Stomach (tissue), 8 donors: ENCODE measurements at regions not wholly inside any gene's neighbourhood (a gene's known extent, or its start where the extent isn't known, plus 50 kb on each side); places are given as distances from the start of the nearest gene placed in this dataset.

Source experiments
- DNase-seq, 2 donors: peaks; one replicate each; pipeline versions ENCODE4 v3.0.0 to v3.0.0-alpha.2; 2013 to 2019
- H3K27ac ChIP-seq, 5 donors: fragments of 200-600 bp in 4 of 5; sonication (generic) in 4 of 5; one replicate each; pipeline ENCODE4 v1.5.1; 2013 to 2019; ENCODE audit warnings: mild to moderate bottlenecking in 1 of 5, moderate library complexity in 1 of 5
- H3K27me3 ChIP-seq, 3 donors: fragments of 200-600 bp; sonication (generic); one replicate each; pipeline ENCODE4 v1.5.1; 2017 to 2019; ENCODE audit warnings: mixed run types in 1 of 3
- H3K36me3 ChIP-seq, 4 donors: fragments of 200-600 bp; sonication (generic); 1 replicate in 3 of 4; 2 replicates in 1 of 4; pipeline ENCODE4 v1.5.1; 2016 to 2019
- H3K4me1 ChIP-seq, 4 donors: fragments of 200-600 bp; sonication (generic); one replicate each; pipeline ENCODE4 v1.5.1; 2016 to 2019
- H3K4me3 ChIP-seq, 4 donors: fragments of 200-600 bp; sonication (generic) in 3 of 4; one replicate each; pipeline ENCODE4 v1.5.1; 2016 to 2019; ENCODE audit warnings: mild to moderate bottlenecking in 1 of 4
- H3K9me3 ChIP-seq, 4 donors: fragments of 200-600 bp; sonication (generic); one replicate each; pipeline ENCODE4 v1.5.1; 2016 to 2019
- EP300 ChIP-seq: sonication (generic); formaldehyde crosslinking; IDR thresholded peaks from one replicate; pipeline ENCODE4 v1.6.1; 2017; ENCODE audit warnings: antibody characterized with exemption
- POLR2A ChIP-seq, 4 donors: fragments of 450-650 bp; IDR thresholded peaks; one replicate each; pipeline ENCODE4 v1.6.1; 2016; ENCODE audit warnings: antibody characterized with exemption in 4 of 4, control low read depth in 2 of 4, mild to moderate bottlenecking in 1 of 4, moderate library complexity in 1 of 4
- POLR2AphosphoS5 ChIP-seq, 3 donors: sonication (generic); formaldehyde crosslinking; IDR thresholded peaks; one replicate each; pipeline ENCODE4 v1.6.1; 2016; ENCODE audit warnings: antibody characterized with exemption in 3 of 3
- WGBS, 5 donors: extraction: QIAGEN DNeasy Blood & Tissue Kit in 3 of 5; methylation state at CpG; one replicate each; pipeline versions ENCODE4 v1.1.5 to v1.1.7; 2013 to 2018; 5-methylcytosine and 5-hydroxymethylcytosine counted together
- intact Hi-C: fragments of 100-400 bp; cut with DNase I; formaldehyde crosslinking; loops from one replicate; pipeline ENCODE4 v1.15.1; 2023; ENCODE audit warnings: low total_unique reads
- TF ChIP-seq, protein P1 (sequence below), 7 experiments: fragments of 450-650 bp in 4 of 7; fragments of 200-600 bp in 3 of 7; sonication (generic) in 3 of 7; IDR thresholded peaks; one replicate each; pipeline ENCODE4 v1.5.1; 2016 to 2019; ENCODE audit warnings: antibody characterized with exemption in 7 of 7, control low read depth in 2 of 7, mild to moderate bottlenecking in 1 of 7
- donor health status: healthy with polysubstance abuse.
- donor health status: Bipolar disorder and iron deficiency.
- donor health status: healthy.

DNA sequence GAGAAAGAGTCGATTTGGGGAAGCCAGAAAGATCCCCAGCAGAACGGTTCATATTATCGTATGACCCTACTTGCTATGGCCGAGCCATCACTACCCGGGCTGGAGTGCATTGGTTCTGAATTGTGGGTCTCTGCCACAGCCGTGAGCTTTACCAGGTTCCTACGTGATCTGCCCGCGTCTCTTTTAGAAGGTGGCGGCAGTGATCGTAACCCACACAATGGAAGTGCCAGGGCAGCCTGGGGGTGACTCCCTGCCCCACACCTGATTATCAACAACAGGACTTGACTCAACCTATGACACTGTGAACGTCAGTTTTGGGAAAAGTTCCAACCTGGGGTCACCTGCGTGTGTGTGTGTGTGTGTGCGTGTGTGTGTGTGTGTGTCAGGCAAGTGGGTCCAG, 90.8 kb downstream of the SHOX start:
- intact Hi-C loops, result no loop called here
- TF ChIP-seq POLR2AphosphoS5 (IDR thresholded peaks at IDR 0.05) (no peak), EP300 (no peak)
- 78 to 89% (median 86%) methylated on average over 14 of the region's 14 CpGs for WGBS, 5 donors
- H3K4me1 ChIP-seq, result no peaks in the 10 kb centered on the region
- no peaks in the 10 kb centered on the region for H3K27me3 ChIP-seq
- no peak for DNase-seq
- H3K36me3 ChIP-seq, result no peaks in the 10 kb centered on the region
- no peak overlapping the region for H3K27ac ChIP-seq
- H3K4me3 ChIP-seq, result no peak overlapping the region
- H3K9me3 ChIP-seq, result peaks cover 6 to 72% (median 26%) of the 10 kb centered on the region in 4 donors

DNA sequence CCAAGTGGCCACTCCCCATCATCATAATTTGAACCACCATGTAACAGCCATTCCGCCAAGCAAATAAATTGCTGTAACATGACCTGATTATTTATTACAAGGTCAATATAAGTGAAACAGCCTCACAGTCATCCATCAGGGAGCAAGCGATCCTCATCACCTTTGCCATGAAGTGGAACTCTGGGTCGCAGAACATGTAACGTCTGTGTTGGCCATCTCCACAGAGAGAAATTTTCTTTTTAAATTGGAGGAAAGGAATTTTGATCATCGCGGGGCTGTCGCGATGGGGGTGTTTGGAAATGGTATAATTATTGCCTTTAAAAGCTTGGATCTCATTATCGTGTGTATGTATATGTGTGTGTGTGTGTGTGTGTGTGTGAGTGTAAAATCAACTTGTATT, 90.2 kb downstream of the SHOX start:
- Histone ChIP-seq H3K27me3 (no peaks in the 10 kb centered on the region), H3K4me1 (no peaks in the 10 kb centered on the region), H3K36me3 (no peaks in the 10 kb centered on the region), H3K9me3 (peaks cover 6 to 75% (median 26%) of the 10 kb centered on the region in 4 donors), H3K27ac (no peak overlapping the region), H3K4me3 (no peak overlapping the region)
- no peak for DNase-seq
- intact Hi-C loops, result no loop called here
- WGBS, 5 donors, result 73 to 82% (median 76%) methylated on average over 9 of the region's 9 CpGs
- TF ChIP-seq POLR2AphosphoS5 (IDR thresholded peaks at IDR 0.05), result no peak
- no peak for TF ChIP-seq EP300
- TF ChIP-seq POLR2A (IDR thresholded peaks at IDR 0.05), result no peak

DNA sequence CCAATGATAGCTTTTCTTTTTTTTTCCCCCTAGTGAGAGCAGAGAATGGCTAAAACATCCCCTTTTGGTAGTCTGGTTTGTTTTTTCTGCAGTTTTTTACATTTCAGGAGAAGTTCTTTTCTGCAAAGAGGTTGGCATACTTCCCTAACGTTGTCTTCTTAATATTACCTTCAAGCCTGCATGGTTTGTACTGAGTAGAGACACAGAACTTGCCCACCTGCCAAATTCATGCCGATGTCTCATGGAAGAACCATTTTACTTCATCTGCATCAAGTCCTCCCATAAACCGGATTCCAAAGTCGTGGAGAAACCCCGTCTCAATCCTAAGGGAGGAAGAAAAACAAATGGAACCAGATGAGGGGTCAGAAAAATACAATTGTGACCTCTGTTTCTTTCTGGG, 89.7 kb downstream of the SHOX start:
- no peak for DNase-seq
- Histone ChIP-seq H3K36me3 (no peaks in the 10 kb centered on the region), H3K9me3 (peaks cover 6 to 75% (median 26%) of the 10 kb centered on the region in 4 donors), H3K4me1 (no peaks in the 10 kb centered on the region), H3K27me3 (no peaks in the 10 kb centered on the region), H3K27ac (no peak overlapping the region), H3K4me3 (no peak overlapping the region)
- 60 to 69% (median 64%) methylated on average over 5 of the region's 5 CpGs for WGBS, 5 donors
- intact Hi-C loops, result no loop called here
- TF ChIP-seq POLR2AphosphoS5 (IDR thresholded peaks at IDR 0.05), result no peak
- TF ChIP-seq, protein P1, sequence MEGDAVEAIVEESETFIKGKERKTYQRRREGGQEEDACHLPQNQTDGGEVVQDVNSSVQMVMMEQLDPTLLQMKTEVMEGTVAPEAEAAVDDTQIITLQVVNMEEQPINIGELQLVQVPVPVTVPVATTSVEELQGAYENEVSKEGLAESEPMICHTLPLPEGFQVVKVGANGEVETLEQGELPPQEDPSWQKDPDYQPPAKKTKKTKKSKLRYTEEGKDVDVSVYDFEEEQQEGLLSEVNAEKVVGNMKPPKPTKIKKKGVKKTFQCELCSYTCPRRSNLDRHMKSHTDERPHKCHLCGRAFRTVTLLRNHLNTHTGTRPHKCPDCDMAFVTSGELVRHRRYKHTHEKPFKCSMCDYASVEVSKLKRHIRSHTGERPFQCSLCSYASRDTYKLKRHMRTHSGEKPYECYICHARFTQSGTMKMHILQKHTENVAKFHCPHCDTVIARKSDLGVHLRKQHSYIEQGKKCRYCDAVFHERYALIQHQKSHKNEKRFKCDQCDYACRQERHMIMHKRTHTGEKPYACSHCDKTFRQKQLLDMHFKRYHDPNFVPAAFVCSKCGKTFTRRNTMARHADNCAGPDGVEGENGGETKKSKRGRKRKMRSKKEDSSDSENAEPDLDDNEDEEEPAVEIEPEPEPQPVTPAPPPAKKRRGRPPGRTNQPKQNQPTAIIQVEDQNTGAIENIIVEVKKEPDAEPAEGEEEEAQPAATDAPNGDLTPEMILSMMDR (IDR thresholded peaks at IDR 0.05), result no peak
- no peak for TF ChIP-seq EP300
- no peak for TF ChIP-seq POLR2A (IDR thresholded peaks at IDR 0.05)

DNA sequence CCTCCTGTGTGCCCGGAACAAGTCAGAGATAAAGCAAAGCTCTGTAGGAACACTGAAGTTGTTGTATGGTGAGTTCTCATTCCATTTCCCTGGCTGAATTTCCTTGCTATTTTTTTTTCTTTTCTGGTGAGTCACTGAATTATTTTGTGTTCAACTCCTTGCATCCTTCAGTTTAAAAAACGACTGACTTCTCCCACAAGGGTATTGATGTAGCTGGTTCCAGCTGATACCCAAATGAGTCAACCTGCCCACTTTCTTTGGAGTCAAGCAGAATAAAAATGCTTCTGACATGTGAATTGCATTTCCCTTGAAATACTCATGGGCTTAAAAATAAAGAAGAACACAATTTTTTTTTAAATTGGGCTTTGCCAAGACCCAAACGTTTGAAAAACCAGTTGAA, 85.5 kb downstream of the SHOX start:
- no peaks in the 10 kb centered on the region for H3K27me3 ChIP-seq
- WGBS, 5 donors, result 33 to 54% (median 47%) methylated on average over 3 of the region's 3 CpGs
- no peak overlapping the region for H3K4me3 ChIP-seq
- no peak overlapping the region for H3K27ac ChIP-seq
- H3K9me3 ChIP-seq, result peaks cover 0 to 88% (median 37%) of the 10 kb centered on the region in 4 donors
- TF ChIP-seq, protein P1 (IDR thresholded peaks at IDR 0.05), result no peak
- no peak for TF ChIP-seq EP300
- TF ChIP-seq POLR2A (IDR thresholded peaks at IDR 0.05), result no peak
- TF ChIP-seq POLR2AphosphoS5 (IDR thresholded peaks at IDR 0.05), result no peak
- intact Hi-C loops, result no loop called here
- H3K36me3 ChIP-seq, result no peaks in the 10 kb centered on the region
- DNase-seq, result no peak
- H3K4me1 ChIP-seq, result no peaks in the 10 kb centered on the region

DNA sequence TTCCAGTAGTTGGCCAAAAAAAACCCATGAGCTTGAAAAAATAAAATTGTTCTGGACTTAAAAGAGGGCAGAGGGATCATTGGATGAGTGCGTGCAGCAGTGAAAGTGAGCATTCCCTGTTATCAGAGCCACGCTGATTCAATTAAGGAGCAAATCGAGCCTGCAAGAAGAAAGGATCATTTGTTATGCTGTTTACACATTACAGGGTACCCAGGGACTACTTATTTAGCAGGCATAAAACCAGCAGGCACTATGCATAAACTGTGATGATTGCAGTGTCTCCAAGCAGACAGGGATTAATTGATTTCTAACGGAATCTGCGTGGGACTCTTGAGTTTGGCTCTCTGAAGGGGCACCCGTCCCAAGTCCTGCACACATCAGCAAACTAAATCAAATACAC, 83.5 kb downstream of the SHOX start:
- Histone ChIP-seq H3K36me3 (no peaks in the 10 kb centered on the region), H3K9me3 (peaks cover 0 to 83% (median 40%) of the 10 kb centered on the region in 4 donors), H3K4me1 (no peaks in the 10 kb centered on the region), H3K27me3 (no peaks in the 10 kb centered on the region), H3K4me3 (no peak overlapping the region), H3K27ac (no peak overlapping the region)
- no peak for TF ChIP-seq EP300
- TF ChIP-seq POLR2A (IDR thresholded peaks at IDR 0.05), result no peak
- TF ChIP-seq, protein P1 (IDR thresholded peaks at IDR 0.05), result no peak
- no peak for TF ChIP-seq POLR2AphosphoS5 (IDR thresholded peaks at IDR 0.05)
- whole genome bisulfite sequencing, 5 donors, result 49 to 60% (median 51%) methylated on average over 6 of the region's 6 CpGs
- intact Hi-C loops, result no loop called here
- DNase-seq, result no peak
